ENCODE measurements at regions not wholly inside any gene's neighbourhood (a gene's known extent, or its start where the extent isn't known, plus 50 kb on each side); places are given as distances from the start of the nearest gene placed in this dataset.

DNA sequence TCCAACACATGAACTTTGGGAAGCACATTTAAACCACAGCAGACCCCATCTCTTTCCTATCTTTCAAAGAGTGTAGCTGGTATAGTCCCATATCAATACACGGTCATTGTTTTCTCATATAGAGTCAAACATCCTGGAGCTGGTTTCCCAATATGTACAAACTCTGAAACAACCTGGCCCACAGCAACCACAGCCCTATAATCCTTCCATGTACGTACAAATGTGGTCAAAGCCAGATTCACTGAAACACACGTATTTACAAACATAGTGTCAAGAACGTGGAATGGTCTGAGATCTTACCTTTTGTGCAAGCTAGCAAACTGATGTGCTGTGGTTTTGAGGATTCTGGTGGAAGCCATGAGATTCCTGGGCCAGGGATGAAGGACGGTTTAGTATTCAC is 97.3 kb downstream of the HS1BP3 start (continued):
- TF ChIP-seq, protein P1, sequence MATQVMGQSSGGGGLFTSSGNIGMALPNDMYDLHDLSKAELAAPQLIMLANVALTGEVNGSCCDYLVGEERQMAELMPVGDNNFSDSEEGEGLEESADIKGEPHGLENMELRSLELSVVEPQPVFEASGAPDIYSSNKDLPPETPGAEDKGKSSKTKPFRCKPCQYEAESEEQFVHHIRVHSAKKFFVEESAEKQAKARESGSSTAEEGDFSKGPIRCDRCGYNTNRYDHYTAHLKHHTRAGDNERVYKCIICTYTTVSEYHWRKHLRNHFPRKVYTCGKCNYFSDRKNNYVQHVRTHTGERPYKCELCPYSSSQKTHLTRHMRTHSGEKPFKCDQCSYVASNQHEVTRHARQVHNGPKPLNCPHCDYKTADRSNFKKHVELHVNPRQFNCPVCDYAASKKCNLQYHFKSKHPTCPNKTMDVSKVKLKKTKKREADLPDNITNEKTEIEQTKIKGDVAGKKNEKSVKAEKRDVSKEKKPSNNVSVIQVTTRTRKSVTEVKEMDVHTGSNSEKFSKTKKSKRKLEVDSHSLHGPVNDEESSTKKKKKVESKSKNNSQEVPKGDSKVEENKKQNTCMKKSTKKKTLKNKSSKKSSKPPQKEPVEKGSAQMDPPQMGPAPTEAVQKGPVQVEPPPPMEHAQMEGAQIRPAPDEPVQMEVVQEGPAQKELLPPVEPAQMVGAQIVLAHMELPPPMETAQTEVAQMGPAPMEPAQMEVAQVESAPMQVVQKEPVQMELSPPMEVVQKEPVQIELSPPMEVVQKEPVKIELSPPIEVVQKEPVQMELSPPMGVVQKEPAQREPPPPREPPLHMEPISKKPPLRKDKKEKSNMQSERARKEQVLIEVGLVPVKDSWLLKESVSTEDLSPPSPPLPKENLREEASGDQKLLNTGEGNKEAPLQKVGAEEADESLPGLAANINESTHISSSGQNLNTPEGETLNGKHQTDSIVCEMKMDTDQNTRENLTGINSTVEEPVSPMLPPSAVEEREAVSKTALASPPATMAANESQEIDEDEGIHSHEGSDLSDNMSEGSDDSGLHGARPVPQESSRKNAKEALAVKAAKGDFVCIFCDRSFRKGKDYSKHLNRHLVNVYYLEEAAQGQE (IDR thresholded peaks at IDR 0.05; ENCODE audit: low read depth, low read length), result no peak
- TF ChIP-seq GABPA (IDR thresholded peaks at IDR 0.05; ENCODE audit: low read depth), result no peak
- no peak for TF ChIP-seq TAF1 (IDR thresholded peaks at IDR 0.05; ENCODE audit: borderline replicate concordance, low read depth, low read length)
- no peak for TF ChIP-seq GATA2 (CRISPR knock-in tag; IDR thresholded peaks at IDR 0.05)
- TF ChIP-seq MXI1 (IDR thresholded peaks at IDR 0.05; ENCODE audit: low read depth, low read length), result no peak
- TF ChIP-seq CHD2 (IDR thresholded peaks at IDR 0.05; ENCODE audit: low read length, partially characterized antibody), result no peak
- no peak for TF ChIP-seq RCOR1 (IDR thresholded peaks at IDR 0.05; ENCODE audit: low read length)
- TF ChIP-seq, protein P2, sequence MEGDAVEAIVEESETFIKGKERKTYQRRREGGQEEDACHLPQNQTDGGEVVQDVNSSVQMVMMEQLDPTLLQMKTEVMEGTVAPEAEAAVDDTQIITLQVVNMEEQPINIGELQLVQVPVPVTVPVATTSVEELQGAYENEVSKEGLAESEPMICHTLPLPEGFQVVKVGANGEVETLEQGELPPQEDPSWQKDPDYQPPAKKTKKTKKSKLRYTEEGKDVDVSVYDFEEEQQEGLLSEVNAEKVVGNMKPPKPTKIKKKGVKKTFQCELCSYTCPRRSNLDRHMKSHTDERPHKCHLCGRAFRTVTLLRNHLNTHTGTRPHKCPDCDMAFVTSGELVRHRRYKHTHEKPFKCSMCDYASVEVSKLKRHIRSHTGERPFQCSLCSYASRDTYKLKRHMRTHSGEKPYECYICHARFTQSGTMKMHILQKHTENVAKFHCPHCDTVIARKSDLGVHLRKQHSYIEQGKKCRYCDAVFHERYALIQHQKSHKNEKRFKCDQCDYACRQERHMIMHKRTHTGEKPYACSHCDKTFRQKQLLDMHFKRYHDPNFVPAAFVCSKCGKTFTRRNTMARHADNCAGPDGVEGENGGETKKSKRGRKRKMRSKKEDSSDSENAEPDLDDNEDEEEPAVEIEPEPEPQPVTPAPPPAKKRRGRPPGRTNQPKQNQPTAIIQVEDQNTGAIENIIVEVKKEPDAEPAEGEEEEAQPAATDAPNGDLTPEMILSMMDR (IDR thresholded peaks at IDR 0.05), result no peak

DNA sequence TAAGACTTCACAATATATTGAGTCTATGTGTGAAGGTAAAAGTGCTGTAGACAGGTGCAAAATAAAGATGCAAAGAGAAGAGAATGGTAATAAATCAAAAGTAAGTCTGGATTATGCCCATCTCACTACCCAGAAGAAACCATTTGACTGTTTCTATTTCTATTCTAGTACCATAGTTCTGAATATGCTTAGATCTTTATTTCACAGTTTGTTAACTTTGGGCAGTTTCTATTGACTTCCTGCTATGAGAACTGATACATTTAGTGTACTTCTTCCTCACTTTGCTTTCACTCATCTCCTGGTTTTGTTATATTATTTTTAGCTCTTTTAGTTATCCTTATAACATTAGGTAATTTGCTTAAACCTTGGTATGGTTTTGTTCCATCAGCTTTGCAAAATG is 94.9 kb downstream of the HS1BP3 start:
- ChIA-PET CTCF (interaction anchor here (0.8 to 1.4 kb wide), 3 partner anchors 10 to 177 kb away, joined by 3 read pairs; no protein-coding TSS in a partner anchor), POLR2A (interaction anchor here (0.9 kb wide), 1 partner anchor 109 kb away, joined by 3 read pairs; the partner anchor contains the start of gene RHOB)
- H3F3A ChIP-seq (replicated peaks; ENCODE audit: insufficient read depth), result no peaks in the 10 kb centered on the region
- peaks cover 5 to 36% of the 10 kb centered on the region in 2 experiments; a peak in 3 of 4 replicates for H3K4me1 ChIP-seq (ENCODE audit: control insufficient read depth in 1 of 2, insufficient read depth in 2 of 2, low read depth in 1 of 2, low read length in 1 of 2)
- no peak overlapping the region for H3K4me2 ChIP-seq
- no peaks in the 10 kb centered on the region for H4K20me1 ChIP-seq (ENCODE audit: insufficient read depth)
- no peak overlapping the region for H2AFZ ChIP-seq (ENCODE audit: low read depth)
- H3K9ac ChIP-seq, result no peak overlapping the region
- no peaks in the 10 kb centered on the region for H3K9me3 ChIP-seq
- H3K4me3 ChIP-seq (ENCODE audit: low read depth in 2 of 2, low read length in 1 of 2), result no peak overlapping the region
- H3K36me3 ChIP-seq (replicated peaks in 1 of 2; ENCODE audit: control insufficient read depth in 1 of 2, insufficient read depth in 2 of 2, low read length in 1 of 2), result no peaks in the 10 kb centered on the region
- H3K27ac ChIP-seq (ENCODE audit: low read depth in 2 of 2, low read length in 1 of 2), result no peak overlapping the region
- DNase-seq, result no peak
- H3K79me2 ChIP-seq (ENCODE audit: insufficient read depth), result no peaks in the 10 kb centered on the region
- no peaks in the 10 kb centered on the region for H3K9me2 ChIP-seq
- no peaks in the 10 kb centered on the region for H3K27me3 ChIP-seq (ENCODE audit: insufficient read depth)
- TF ChIP-seq POLR2AphosphoS5 (IDR thresholded peaks at IDR 0.05; ENCODE audit: low read depth, low read length) (no peak), MEF2A (IDR thresholded peaks at IDR 0.05; ENCODE audit: borderline replicate concordance, low read depth) (no peak), TAF1 (IDR thresholded peaks at IDR 0.05; ENCODE audit: borderline replicate concordance, low read depth, low read length) (no peak), FOXM1 (IDR thresholded peaks at IDR 0.05; ENCODE audit: low read depth) (no peak), GABPA (IDR thresholded peaks at IDR 0.05; ENCODE audit: low read depth) (no peak), RAD21 (IDR thresholded peaks at IDR 0.05; ENCODE audit: low read length) (no peak), JUND (IDR thresholded peaks at IDR 0.05) (no peak), YY1 (IDR thresholded peaks at IDR 0.05; ENCODE audit: low read depth) (no peak), RCOR1 (IDR thresholded peaks at IDR 0.05; ENCODE audit: low read length) (no peak)
- TF ChIP-seq, protein P3, sequence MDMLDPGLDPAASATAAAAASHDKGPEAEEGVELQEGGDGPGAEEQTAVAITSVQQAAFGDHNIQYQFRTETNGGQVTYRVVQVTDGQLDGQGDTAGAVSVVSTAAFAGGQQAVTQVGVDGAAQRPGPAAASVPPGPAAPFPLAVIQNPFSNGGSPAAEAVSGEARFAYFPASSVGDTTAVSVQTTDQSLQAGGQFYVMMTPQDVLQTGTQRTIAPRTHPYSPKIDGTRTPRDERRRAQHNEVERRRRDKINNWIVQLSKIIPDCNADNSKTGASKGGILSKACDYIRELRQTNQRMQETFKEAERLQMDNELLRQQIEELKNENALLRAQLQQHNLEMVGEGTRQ (IDR thresholded peaks at IDR 0.05; ENCODE audit: borderline replicate concordance, low read depth, low read length), result no peak
- TF ChIP-seq, protein P4, sequence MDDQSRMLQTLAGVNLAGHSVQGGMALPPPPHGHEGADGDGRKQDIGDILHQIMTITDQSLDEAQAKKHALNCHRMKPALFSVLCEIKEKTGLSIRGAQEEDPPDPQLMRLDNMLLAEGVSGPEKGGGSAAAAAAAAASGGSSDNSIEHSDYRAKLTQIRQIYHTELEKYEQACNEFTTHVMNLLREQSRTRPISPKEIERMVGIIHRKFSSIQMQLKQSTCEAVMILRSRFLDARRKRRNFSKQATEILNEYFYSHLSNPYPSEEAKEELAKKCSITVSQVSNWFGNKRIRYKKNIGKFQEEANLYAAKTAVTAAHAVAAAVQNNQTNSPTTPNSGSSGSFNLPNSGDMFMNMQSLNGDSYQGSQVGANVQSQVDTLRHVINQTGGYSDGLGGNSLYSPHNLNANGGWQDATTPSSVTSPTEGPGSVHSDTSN (IDR thresholded peaks at IDR 0.05), result no peak
- TF ChIP-seq, protein P5, sequence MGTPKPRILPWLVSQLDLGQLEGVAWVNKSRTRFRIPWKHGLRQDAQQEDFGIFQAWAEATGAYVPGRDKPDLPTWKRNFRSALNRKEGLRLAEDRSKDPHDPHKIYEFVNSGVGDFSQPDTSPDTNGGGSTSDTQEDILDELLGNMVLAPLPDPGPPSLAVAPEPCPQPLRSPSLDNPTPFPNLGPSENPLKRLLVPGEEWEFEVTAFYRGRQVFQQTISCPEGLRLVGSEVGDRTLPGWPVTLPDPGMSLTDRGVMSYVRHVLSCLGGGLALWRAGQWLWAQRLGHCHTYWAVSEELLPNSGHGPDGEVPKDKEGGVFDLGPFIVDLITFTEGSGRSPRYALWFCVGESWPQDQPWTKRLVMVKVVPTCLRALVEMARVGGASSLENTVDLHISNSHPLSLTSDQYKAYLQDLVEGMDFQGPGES (IDR thresholded peaks at IDR 0.05; ENCODE audit: low read depth, low read length), result no peak
- TF ChIP-seq, protein P6, sequence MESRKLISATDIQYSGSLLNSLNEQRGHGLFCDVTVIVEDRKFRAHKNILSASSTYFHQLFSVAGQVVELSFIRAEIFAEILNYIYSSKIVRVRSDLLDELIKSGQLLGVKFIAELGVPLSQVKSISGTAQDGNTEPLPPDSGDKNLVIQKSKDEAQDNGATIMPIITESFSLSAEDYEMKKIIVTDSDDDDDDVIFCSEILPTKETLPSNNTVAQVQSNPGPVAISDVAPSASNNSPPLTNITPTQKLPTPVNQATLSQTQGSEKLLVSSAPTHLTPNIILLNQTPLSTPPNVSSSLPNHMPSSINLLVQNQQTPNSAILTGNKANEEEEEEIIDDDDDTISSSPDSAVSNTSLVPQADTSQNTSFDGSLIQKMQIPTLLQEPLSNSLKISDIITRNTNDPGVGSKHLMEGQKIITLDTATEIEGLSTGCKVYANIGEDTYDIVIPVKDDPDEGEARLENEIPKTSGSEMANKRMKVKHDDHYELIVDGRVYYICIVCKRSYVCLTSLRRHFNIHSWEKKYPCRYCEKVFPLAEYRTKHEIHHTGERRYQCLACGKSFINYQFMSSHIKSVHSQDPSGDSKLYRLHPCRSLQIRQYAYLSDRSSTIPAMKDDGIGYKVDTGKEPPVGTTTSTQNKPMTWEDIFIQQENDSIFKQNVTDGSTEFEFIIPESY (IDR thresholded peaks at IDR 0.05; ENCODE audit: borderline replicate concordance, low read depth), result no peak
- TF ChIP-seq, protein P2 (IDR thresholded peaks at IDR 0.05), result no peak

Data from SK-N-SH (cell line).